ENCODE measurements at regions not wholly inside any gene's neighbourhood (a gene's known extent, or its start where the extent isn't known, plus 50 kb on each side); places are given as distances from the start of the nearest gene placed in this dataset.

DNA sequence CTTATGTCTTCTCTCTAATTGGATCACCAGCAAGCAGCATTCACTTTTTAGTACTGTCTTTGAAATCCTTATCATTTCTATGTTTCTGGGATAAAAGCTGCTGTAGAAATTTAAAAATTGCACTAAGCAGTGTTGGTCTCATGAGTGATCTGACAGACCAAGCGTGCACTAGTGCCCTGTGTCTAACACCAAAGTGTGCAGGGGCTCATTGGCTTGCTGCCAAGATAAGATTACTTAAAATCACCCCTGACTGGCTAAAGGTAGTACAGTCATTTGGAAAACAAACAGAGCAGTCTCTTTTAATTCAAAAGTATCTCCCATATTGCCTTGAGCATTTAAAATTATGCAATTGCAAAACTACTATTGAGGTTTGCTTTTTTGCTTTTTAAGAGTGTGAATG, 304.6 kb downstream of the ARAP2 start:
- no peaks in the 10 kb centered on the region for H3K27me3 ChIP-seq (ENCODE audit: control insufficient read depth in 2 of 2, insufficient read depth in 2 of 2, low read length in 2 of 2)
- H3K9ac ChIP-seq (ENCODE audit: insufficient read depth, low read length, poor library complexity, severe bottlenecking) = no peak overlapping the region
- Mint-ChIP-seq H3K36me3 (no peaks in the 10 kb centered on the region), H3K4me1 (peaks cover 14% of the 10 kb centered on the region), H3K27ac (no peak overlapping the region), H3K27me3 (ENCODE audit: low read depth in 3 of 3) (no peaks in the 10 kb centered on the region), H3K4me3 (no peak overlapping the region), H3K9me3 (no peaks in the 10 kb centered on the region)
- 86% methylated on average over 1 of the region's 1 CpG for WGBS (ENCODE audit: insufficient coverage)
- H3K79me2 ChIP-seq (ENCODE audit: insufficient read depth, low read length) = no peaks in the 10 kb centered on the region
- H3K4me1 ChIP-seq (ENCODE audit: control insufficient read depth in 1 of 2, insufficient read depth in 2 of 2, low read length in 2 of 2) = no peaks in the 10 kb centered on the region
- intact Hi-C loops (cut with micrococcal nuclease) = no loop called here
- no peaks in the 10 kb centered on the region for H4K20me1 ChIP-seq (ENCODE audit: insufficient read depth, low read length)
- H3K9me3 ChIP-seq (replicated peaks in 1 of 2; ENCODE audit: control insufficient read depth in 1 of 2, insufficient read depth in 1 of 2, low read length in 2 of 2) = no peaks in the 10 kb centered on the region
- no peak for DNase-seq
- no peak overlapping the region for H3K4me3 ChIP-seq (replicated peaks in 1 of 3; ENCODE audit: low read depth in 2 of 3, low read length in 3 of 3)
- H3K4me2 ChIP-seq (replicated peaks; ENCODE audit: extremely low read depth, low read length, poor library complexity, severe bottlenecking) = no peak overlapping the region
- H2AFZ ChIP-seq (ENCODE audit: insufficient read depth, low read depth, low read length, poor library complexity, severe bottlenecking) = no peak overlapping the region
- H3K36me3 ChIP-seq (replicated peaks in 1 of 2; ENCODE audit: control insufficient read depth in 1 of 2, insufficient read depth in 2 of 2, low read length in 2 of 2) = no peaks in the 10 kb centered on the region
- no peak overlapping the region for H3K27ac ChIP-seq (ENCODE audit: low read depth in 1 of 2, low read length in 2 of 2)
- TF ChIP-seq, protein P1, sequence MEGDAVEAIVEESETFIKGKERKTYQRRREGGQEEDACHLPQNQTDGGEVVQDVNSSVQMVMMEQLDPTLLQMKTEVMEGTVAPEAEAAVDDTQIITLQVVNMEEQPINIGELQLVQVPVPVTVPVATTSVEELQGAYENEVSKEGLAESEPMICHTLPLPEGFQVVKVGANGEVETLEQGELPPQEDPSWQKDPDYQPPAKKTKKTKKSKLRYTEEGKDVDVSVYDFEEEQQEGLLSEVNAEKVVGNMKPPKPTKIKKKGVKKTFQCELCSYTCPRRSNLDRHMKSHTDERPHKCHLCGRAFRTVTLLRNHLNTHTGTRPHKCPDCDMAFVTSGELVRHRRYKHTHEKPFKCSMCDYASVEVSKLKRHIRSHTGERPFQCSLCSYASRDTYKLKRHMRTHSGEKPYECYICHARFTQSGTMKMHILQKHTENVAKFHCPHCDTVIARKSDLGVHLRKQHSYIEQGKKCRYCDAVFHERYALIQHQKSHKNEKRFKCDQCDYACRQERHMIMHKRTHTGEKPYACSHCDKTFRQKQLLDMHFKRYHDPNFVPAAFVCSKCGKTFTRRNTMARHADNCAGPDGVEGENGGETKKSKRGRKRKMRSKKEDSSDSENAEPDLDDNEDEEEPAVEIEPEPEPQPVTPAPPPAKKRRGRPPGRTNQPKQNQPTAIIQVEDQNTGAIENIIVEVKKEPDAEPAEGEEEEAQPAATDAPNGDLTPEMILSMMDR (IDR thresholded peaks at IDR 0.05) = no peak

DNA sequence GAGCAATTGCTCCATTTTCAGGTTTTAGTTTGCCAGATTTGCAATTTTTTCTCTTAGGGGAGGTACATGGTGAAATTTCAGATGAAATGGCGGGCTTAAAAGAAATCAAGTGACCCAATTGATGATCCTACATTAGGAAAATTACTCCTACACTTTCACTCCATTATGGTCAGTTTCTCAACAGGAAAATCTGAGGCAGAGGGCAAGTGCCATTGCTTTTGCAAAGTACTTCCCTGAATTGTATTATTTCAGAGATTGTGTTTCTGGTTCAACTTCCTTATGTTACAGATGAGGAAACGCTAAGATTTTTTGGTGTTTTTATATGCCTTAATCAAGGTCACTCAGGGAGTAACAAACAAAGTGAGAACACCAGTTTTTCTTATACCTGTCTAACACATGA, 302.2 kb downstream of the ARAP2 start:
- H3K4me2 ChIP-seq (replicated peaks; ENCODE audit: extremely low read depth, low read length, poor library complexity, severe bottlenecking) = no peak overlapping the region
- H3K4me1 ChIP-seq (ENCODE audit: control insufficient read depth in 1 of 2, insufficient read depth in 2 of 2, low read length in 2 of 2) = no peaks in the 10 kb centered on the region
- whole genome bisulfite sequencing (ENCODE audit: insufficient coverage) = no CpG with 5 or more reads among the region's 2 CpGs
- TF ChIP-seq, protein P1 (IDR thresholded peaks at IDR 0.05) = no peak
- H3K4me3 ChIP-seq (replicated peaks in 1 of 3; ENCODE audit: low read depth in 2 of 3, low read length in 3 of 3) = no peak overlapping the region
- H3K79me2 ChIP-seq (ENCODE audit: insufficient read depth, low read length) = no peaks in the 10 kb centered on the region
- DNase-seq = peak in 1 of 3 donors; percentile 0
- Mint-ChIP-seq H3K4me1 (peaks cover 14% of the 10 kb centered on the region), H3K9me3 (no peaks in the 10 kb centered on the region), H3K27me3 (ENCODE audit: low read depth in 3 of 3) (no peaks in the 10 kb centered on the region), H3K27ac (no peak overlapping the region), H3K4me3 (no peak overlapping the region), H3K36me3 (no peaks in the 10 kb centered on the region)
- no peak overlapping the region for H2AFZ ChIP-seq (ENCODE audit: insufficient read depth, low read depth, low read length, poor library complexity, severe bottlenecking)
- no peaks in the 10 kb centered on the region for H3K36me3 ChIP-seq (replicated peaks in 1 of 2; ENCODE audit: control insufficient read depth in 1 of 2, insufficient read depth in 2 of 2, low read length in 2 of 2)
- H3K27ac ChIP-seq (ENCODE audit: low read depth in 1 of 2, low read length in 2 of 2) = no peak overlapping the region
- H4K20me1 ChIP-seq (ENCODE audit: insufficient read depth, low read length) = no peaks in the 10 kb centered on the region
- no peaks in the 10 kb centered on the region for H3K27me3 ChIP-seq (ENCODE audit: control insufficient read depth in 2 of 2, insufficient read depth in 2 of 2, low read length in 2 of 2)
- no peak overlapping the region for H3K9ac ChIP-seq (ENCODE audit: insufficient read depth, low read length, poor library complexity, severe bottlenecking)
- intact Hi-C loops (cut with micrococcal nuclease) = no loop called here
- H3K9me3 ChIP-seq (replicated peaks in 1 of 2; ENCODE audit: control insufficient read depth in 1 of 2, insufficient read depth in 1 of 2, low read length in 2 of 2) = no peaks in the 10 kb centered on the region
